Astrocyte (in vitro differentiated cells and primary cell): ENCODE measurements at regions not wholly inside any gene's neighbourhood (a gene's known extent, or its start where the extent isn't known, plus 50 kb on each side); places are given as distances from the start of the nearest gene placed in this dataset.

ENCODE experiments used
- DNase-seq: peaks from one replicate; pipeline ENCODE4 v3.0.0-alpha.2; 2010; ENCODE audit warnings: low read depth
- FAIRE-seq: peaks from 2 replicates; lab custom pipeline; 2011; peaks lifted over from hg19 to GRCh38; lab: Jason Lieb, UNC
- H2AFZ ChIP-seq: 2 replicates; pipeline ENCODE4 v1.6.0; 2012; ENCODE audit warnings: low read depth, low read length, inconsistent platforms
- H3K27ac ChIP-seq: 2 replicates; pipeline ENCODE4 v1.5.1; 2011; ENCODE audit warnings: low read depth, low read length, inconsistent platforms
- H3K27me3 ChIP-seq: 2 replicates; pipeline ENCODE4 v1.6.0; 2011; ENCODE audit warnings: low read length, inconsistent platforms; ENCODE audit not compliant: insufficient read depth
- H3K36me3 ChIP-seq: 2 replicates; pipeline ENCODE4 v1.5.1; 2011; ENCODE audit warnings: low read length, inconsistent platforms; ENCODE audit not compliant: insufficient read depth
- H3K4me1 ChIP-seq: 2 replicates; pipeline ENCODE4 v1.5.1; 2011; ENCODE audit warnings: low read length, inconsistent platforms; ENCODE audit not compliant: insufficient read depth
- H3K4me2 ChIP-seq: 2 replicates; pipeline ENCODE4 v1.6.0; 2012; ENCODE audit warnings: low read length, inconsistent platforms
- H3K4me3 ChIP-seq: 2 replicates; pipeline ENCODE4 v1.5.1; 2011; ENCODE audit warnings: low read depth, mild to moderate bottlenecking, low read length, inconsistent platforms; ENCODE audit not compliant: insufficient read depth
- H3K79me2 ChIP-seq: 2 replicates; pipeline ENCODE4 v1.6.0; 2012; ENCODE audit warnings: mild to moderate bottlenecking, low read length, inconsistent platforms; ENCODE audit not compliant: insufficient read depth
- H3K9ac ChIP-seq: 2 replicates; pipeline ENCODE4 v1.6.0; 2012; ENCODE audit warnings: mild to moderate bottlenecking, low read length, inconsistent platforms
- H3K9me3 ChIP-seq: 2 replicates; pipeline ENCODE4 v1.5.1; 2012; ENCODE audit warnings: low read depth, mild to moderate bottlenecking, low read length, inconsistent platforms; ENCODE audit not compliant: insufficient read depth
- H4K20me1 ChIP-seq: 2 replicates; pipeline ENCODE4 v1.6.0; 2012; ENCODE audit warnings: low read length, inconsistent platforms; ENCODE audit not compliant: insufficient read depth
- H3K27ac Mint-ChIP-seq: one replicate; pipeline ENCODE4 v1.8.0; 2021; ENCODE audit warnings: mild to moderate bottlenecking, mixed read lengths; ENCODE audit not compliant: unreplicated experiment
- H3K27me3 Mint-ChIP-seq: one replicate; pipeline ENCODE4 v1.8.0; 2021; ENCODE audit warnings: low read depth, mixed read lengths; ENCODE audit not compliant: unreplicated experiment
- H3K36me3 Mint-ChIP-seq: one replicate; pipeline ENCODE4 v1.8.0; 2021; ENCODE audit warnings: low read depth, mixed read lengths; ENCODE audit not compliant: unreplicated experiment
- H3K4me1 Mint-ChIP-seq: one replicate; pipeline ENCODE4 v1.8.0; 2021; ENCODE audit warnings: low read depth, mixed read lengths; ENCODE audit not compliant: unreplicated experiment
- H3K4me3 Mint-ChIP-seq: one replicate; pipeline ENCODE4 v1.8.0; 2021; ENCODE audit warnings: mild to moderate bottlenecking, moderate library complexity, mixed read lengths; ENCODE audit not compliant: unreplicated experiment
- H3K9me3 Mint-ChIP-seq: one replicate; pipeline ENCODE4 v1.8.0; 2021; ENCODE audit warnings: mild to moderate bottlenecking, mixed read lengths; ENCODE audit not compliant: unreplicated experiment
- EZH2 ChIP-seq: IDR thresholded peaks from 2 replicates; pipeline ENCODE4 v1.6.1; 2012; ENCODE audit warnings: mild to moderate bottlenecking, low read length, inconsistent platforms; ENCODE audit not compliant: insufficient read depth
- TF ChIP-seq, protein P1 (sequence below): IDR thresholded peaks from 2 replicates; pipeline ENCODE4 v1.5.1; 2011; ENCODE audit warnings: low read depth, mild to moderate bottlenecking, inconsistent platforms, low read length, moderate library complexity; ENCODE audit not compliant: insufficient read depth

DNA sequence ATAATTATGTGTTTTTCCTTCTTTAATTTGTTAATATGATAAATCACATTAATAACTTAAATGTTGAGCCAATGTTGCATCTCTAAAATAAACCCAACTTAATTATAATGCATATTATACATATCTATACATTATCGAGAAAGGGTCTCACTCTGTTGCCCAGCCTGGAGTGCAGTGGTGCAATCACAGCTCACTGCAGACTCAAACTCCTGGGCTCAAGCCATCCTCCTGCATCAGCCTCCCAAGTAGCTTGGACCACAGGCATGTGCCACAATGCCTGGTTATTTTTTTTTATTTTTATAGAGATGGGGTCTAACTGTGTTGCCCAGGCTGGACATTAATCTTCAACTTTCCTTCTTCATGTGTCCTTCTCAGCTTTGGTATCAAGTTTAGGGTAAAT is 98.9 kb downstream of the INHBA start:
- Mint-ChIP-seq H3K27ac (no peak overlapping the region), H3K27me3 (no peaks in the 10 kb centered on the region), H3K9me3 (no peaks in the 10 kb centered on the region), H3K4me3 (no peak overlapping the region), H3K4me1 (no peaks in the 10 kb centered on the region), H3K36me3 (no peaks in the 10 kb centered on the region)
- H3K27ac ChIP-seq = no peak overlapping the region
- no peaks in the 10 kb centered on the region for H4K20me1 ChIP-seq
- H3K9ac ChIP-seq = no peak overlapping the region
- H3K36me3 ChIP-seq = no peaks in the 10 kb centered on the region
- no peaks in the 10 kb centered on the region for H3K79me2 ChIP-seq
- H3K9me3 ChIP-seq = no peaks in the 10 kb centered on the region
- DNase-seq = no peak
- no peak for TF ChIP-seq EZH2
- TF ChIP-seq, protein P1, sequence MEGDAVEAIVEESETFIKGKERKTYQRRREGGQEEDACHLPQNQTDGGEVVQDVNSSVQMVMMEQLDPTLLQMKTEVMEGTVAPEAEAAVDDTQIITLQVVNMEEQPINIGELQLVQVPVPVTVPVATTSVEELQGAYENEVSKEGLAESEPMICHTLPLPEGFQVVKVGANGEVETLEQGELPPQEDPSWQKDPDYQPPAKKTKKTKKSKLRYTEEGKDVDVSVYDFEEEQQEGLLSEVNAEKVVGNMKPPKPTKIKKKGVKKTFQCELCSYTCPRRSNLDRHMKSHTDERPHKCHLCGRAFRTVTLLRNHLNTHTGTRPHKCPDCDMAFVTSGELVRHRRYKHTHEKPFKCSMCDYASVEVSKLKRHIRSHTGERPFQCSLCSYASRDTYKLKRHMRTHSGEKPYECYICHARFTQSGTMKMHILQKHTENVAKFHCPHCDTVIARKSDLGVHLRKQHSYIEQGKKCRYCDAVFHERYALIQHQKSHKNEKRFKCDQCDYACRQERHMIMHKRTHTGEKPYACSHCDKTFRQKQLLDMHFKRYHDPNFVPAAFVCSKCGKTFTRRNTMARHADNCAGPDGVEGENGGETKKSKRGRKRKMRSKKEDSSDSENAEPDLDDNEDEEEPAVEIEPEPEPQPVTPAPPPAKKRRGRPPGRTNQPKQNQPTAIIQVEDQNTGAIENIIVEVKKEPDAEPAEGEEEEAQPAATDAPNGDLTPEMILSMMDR = no peak
- no peaks in the 10 kb centered on the region for H3K4me1 ChIP-seq
- H3K27me3 ChIP-seq = no peaks in the 10 kb centered on the region
- no peak overlapping the region for H3K4me3 ChIP-seq
- no peak overlapping the region for H2AFZ ChIP-seq
- FAIRE-seq = no peak
- no peak overlapping the region for H3K4me2 ChIP-seq

DNA sequence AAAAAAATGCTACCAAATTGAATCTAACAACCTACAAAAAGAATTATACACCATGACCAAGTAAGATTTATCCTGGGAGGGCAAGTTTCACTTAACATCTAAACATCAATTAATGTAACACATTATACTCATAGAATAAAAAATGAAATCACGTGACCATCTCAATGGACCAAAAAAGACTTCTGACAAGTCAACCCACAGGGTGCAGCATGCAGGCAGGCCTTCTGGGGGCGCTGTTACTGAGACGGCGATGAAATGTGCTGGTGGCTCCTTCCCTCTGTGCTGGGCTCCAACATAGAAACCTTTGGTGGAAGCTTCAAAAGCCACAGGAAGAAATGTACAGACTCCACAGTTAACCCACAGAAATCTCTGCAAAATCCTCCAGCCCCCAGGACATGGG is 103.1 kb downstream of the INHBA start:
- Histone ChIP-seq H3K4me3 (no peak overlapping the region), H3K9me3 (no peaks in the 10 kb centered on the region), H4K20me1 (no peaks in the 10 kb centered on the region), H3K36me3 (no peaks in the 10 kb centered on the region), H3K79me2 (no peaks in the 10 kb centered on the region), H3K4me2 (no peak overlapping the region), H3K4me1 (no peaks in the 10 kb centered on the region), H2AFZ (no peak overlapping the region), H3K27ac (no peak overlapping the region), H3K27me3 (no peaks in the 10 kb centered on the region), H3K9ac (no peak overlapping the region)
- peaks cover 13% of the 10 kb centered on the region for H3K9me3 Mint-ChIP-seq
- no peaks in the 10 kb centered on the region for H3K27me3 Mint-ChIP-seq
- H3K27ac Mint-ChIP-seq = no peak overlapping the region
- H3K4me3 Mint-ChIP-seq = no peak overlapping the region
- TF ChIP-seq, protein P1 = no peak
- TF ChIP-seq EZH2 = no peak
- no peaks in the 10 kb centered on the region for H3K36me3 Mint-ChIP-seq
- DNase-seq (no peak), FAIRE-seq (no peak)
- H3K4me1 Mint-ChIP-seq = no peaks in the 10 kb centered on the region

DNA sequence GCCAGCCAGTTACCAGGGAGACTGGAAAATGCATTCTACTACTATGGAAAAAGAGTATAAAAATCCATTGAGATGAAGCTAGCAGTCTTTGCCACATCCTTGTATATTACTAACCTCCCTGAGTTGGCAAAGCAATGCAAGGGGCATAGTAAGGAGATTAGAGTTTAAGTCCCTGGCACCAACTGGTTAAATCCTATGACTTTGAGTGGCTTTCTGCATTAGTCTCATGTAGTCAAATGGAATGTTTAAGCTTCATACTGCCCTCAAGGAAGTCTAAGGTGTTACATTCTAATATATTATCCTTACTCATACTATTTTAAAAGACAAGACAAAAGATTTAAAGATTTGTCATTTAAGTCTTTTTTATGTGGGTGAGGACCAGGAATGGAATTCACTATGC is 110.1 kb downstream of the INHBA start:
- H3K36me3 ChIP-seq = no peaks in the 10 kb centered on the region
- no peaks in the 10 kb centered on the region for H3K27me3 Mint-ChIP-seq
- H3K27ac ChIP-seq = no peak overlapping the region
- H3K27me3 ChIP-seq = no peaks in the 10 kb centered on the region
- no peak overlapping the region for H3K4me3 Mint-ChIP-seq
- DNase-seq (no peak), FAIRE-seq (no peak)
- H2AFZ ChIP-seq = no peak overlapping the region
- H3K4me3 ChIP-seq = no peak overlapping the region
- H3K4me2 ChIP-seq = no peak overlapping the region
- peaks cover 17% of the 10 kb centered on the region for H3K9me3 Mint-ChIP-seq
- H3K79me2 ChIP-seq = no peaks in the 10 kb centered on the region
- no peaks in the 10 kb centered on the region for H4K20me1 ChIP-seq
- no peaks in the 10 kb centered on the region for H3K36me3 Mint-ChIP-seq
- TF ChIP-seq, protein P1 = no peak
- no peak for TF ChIP-seq EZH2
- no peaks in the 10 kb centered on the region for H3K9me3 ChIP-seq
- H3K4me1 ChIP-seq = no peaks in the 10 kb centered on the region
- no peak overlapping the region for H3K27ac Mint-ChIP-seq
- peaks cover 5% of the 10 kb centered on the region for H3K4me1 Mint-ChIP-seq
- H3K9ac ChIP-seq = no peak overlapping the region
